GM10266 (cell line): ENCODE measurements at regions not wholly inside any gene's neighbourhood (a gene's known extent, or its start where the extent isn't known, plus 50 kb on each side); places are given as distances from the start of the nearest gene placed in this dataset.
"Not testable (repeated sequence)": the region's sequence is repeated elsewhere in the genome, so short reads cannot be mapped to it uniquely, and the experiment has no call there.

Experiments used
- DNase-seq: peaks from one replicate; pipeline ENCODE4 v3.0.0; 2012; ENCODE audit errors: extremely low spot score
- CTCF ChIP-seq: IDR thresholded peaks from 2 replicates; pipeline ENCODE4 v1.5.1; 2012; ENCODE audit warnings: mild to moderate bottlenecking, low read depth; ENCODE audit not compliant: control insufficient read depth, insufficient read depth; ENCODE audit errors: missing control alignments

DNA sequence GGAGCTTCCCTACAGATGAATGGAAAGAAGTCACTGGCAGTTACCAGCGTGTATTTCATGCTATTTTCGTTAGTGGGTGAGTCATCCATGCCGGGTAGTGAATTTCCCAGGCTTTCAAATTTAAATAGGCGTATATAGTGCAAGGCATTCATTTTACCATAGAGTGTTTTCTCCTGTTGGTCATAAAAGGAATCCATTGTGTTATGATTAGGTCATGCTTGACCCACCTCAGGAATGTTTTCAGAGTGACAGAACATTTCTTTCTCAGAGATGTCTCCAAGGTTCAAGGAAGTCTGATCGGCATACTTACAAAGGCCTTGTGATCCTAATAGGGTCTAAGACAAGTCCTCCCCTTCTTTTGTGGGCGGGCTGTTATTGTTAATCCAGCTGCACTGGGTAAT, 110.7 kb downstream of the AKR1D1 start:
- no peak for DNase-seq
- TF ChIP-seq CTCF, result no peak

GRCh38 chr7:138188290-138188858, 112.1 kb downstream of the AKR1D1 start:
- no peak for DNase-seq
- no peak for TF ChIP-seq CTCF

DNA sequence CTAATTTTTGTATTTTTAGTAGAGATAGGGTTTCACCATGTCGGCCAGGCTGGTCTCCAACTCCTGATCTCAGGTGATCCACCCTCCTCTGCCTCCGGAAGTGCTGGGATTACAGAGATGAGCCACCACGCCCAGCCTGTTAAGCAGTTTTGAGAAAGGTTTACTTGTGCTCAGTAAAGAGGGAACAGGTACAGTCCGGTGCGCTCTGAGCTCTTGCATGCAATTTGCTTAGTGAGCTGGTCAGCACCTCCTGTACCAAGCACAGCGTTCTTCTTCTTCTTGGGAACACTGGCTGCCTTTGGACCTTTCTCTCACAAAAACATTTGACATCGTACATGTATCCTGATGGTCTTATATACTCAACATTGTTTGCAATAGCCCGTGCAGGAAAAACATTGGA, 118.3 kb downstream of the AKR1D1 start:
- TF ChIP-seq CTCF, result no peak
- no peak for DNase-seq

DNA sequence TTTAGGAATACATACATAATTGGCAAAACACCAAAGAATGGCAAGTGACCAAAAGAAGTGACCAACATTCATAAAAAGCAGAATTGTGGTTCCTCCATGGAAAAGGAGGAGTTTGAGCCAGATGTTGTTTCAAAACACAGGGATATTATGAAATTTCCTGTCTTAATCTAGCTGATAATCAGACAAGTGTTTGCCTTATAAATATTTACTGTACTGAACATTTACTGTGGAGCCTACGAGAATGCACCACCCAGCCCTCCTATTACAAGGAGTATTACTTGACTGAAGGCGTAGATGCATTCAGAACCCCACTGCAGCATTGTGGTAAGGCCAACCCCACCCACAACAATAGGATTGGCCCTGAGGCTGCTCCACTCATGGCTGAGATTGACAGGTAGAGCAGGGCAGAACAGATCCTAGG, 118.9 kb downstream of the AKR1D1 start:
- no peak for DNase-seq
- no peak for TF ChIP-seq CTCF

GRCh38 chr7:138196503-138196946, 120.3 kb downstream of the AKR1D1 start:
- not testable (repeated sequence) for DNase-seq

GRCh38 chr7:138196971-138197896, 121.0 kb downstream of the AKR1D1 start:
- no peak for TF ChIP-seq CTCF
- DNase-seq, result no peak

GRCh38 chr7:138204285-138204981, 128.2 kb downstream of the AKR1D1 start:
- no peak for DNase-seq
- no peak for TF ChIP-seq CTCF
